ENCODE measurements at regions not wholly inside any gene's neighbourhood (a gene's known extent, or its start where the extent isn't known, plus 50 kb on each side); places are given as distances from the start of the nearest gene placed in this dataset.

DNA sequence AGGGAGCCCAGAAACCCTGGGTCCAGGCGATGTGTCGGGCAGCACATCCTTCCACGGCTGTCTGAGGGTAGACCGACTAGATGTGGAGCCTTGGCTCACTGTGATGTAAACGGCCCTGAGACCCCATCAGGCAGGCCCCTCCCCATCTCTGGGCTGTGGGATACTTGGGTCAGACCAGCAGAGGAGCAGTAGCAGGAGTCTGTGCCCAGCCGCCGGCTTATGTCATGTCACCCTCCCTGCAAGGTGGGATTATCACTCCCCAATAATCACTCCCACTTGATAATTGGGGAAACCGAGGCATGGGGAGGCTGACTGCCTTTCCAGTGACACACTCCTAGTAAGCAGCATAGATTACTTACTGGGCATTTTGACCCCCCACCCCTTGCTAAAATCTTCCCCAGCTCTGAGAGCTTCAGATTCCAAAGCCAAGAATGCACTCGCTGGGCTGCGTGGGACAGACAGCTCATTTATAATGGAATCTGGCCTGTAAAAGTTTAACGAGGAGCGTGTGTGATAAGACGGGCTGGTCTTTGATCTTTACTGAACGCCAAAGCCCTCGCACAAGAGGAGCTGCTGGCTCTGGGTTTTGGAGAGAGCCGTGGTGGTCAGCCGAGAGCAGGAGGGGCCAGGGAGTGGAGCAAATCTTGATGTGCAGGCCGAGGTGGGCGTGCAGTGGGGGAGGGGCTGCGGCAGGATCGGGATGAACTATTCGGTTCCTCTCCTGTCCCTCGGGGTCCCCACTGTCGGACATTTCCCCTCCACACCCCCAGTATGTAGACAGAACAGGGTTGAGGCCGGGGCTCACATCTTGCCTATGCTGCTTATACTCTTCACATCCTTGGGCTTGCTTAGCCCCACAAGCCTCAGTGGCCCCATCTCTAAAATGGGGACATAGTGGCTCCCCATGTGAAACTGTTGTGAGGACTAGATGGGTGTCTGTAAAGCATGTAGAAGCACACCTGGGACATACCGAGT, 200.0 kb downstream of the GLI2 start:
- Mint-ChIP-seq H3K9me3 (no peaks in the 10 kb centered on the region), H3K4me3 (no peak overlapping the region), H3K36me3 (ENCODE audit: low read depth) (no peaks in the 10 kb centered on the region), H3K27ac (no peak overlapping the region), H3K4me1 (ENCODE audit: low read depth) (no peaks in the 10 kb centered on the region), H3K27me3 (no peaks in the 10 kb centered on the region)

DNA sequence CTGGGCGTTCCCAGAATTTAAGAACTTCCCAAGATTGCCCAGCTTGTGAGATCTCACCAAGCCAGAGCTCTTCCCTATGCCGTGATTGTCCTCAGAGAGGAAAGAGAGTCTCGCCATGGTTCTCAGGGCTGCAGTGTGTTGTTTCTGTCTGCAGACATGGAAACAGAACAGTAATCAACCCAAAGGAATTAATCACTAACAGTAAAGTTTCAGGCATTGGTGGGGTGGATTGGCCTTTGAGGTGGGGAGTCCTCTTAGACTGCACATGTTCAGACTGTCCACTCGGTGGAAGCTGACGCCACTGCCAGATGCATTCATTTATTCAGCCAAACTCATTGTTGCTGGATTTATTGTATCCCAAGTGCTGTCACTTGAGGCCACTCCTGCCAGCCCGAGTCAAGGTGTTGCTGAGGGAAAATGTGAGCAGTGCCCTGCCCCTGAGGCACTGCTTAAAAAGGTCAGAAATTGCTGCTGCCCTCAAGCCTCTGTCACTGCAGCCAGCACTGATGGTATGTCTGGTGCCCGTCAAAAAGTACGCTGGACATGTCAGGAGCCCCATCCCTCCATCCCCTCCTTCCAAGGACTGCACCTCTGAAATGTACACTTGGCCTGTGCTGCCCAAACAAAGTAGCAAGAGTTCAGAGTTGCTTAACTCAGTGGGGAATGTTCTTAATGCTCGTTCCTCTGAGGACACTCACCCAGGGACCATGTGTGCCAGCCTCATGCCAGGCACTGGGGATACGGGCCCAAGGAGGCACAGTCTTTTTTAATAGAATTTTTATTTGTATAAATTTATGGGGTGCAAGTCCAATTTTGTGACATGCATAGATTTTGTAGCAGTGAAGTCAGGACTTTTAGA, 201.0 kb downstream of the GLI2 start:
- Mint-ChIP-seq H3K27me3 (no peaks in the 10 kb centered on the region), H3K4me3 (no peak overlapping the region), H3K27ac (no peak overlapping the region), H3K36me3 (ENCODE audit: low read depth) (no peaks in the 10 kb centered on the region), H3K9me3 (no peaks in the 10 kb centered on the region), H3K4me1 (ENCODE audit: low read depth) (no peaks in the 10 kb centered on the region)

DNA sequence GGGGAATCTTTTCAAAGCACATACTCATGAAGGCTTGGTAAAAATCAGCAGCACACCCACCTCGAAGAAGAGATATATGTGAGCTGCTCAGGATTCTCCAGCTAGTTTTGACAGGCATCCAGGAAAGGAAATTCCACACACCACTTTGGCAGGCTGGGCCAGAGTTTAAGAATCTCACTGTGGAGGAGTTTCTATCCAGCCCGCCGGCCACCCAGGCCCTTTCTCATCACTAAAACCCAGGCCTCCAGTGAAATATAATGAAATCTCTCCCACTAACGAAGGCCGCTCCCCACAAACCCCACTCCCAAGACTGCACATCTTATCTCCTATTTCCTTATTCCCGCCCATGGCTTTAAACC, 202.0 kb downstream of the GLI2 start:
- H3K27ac Mint-ChIP-seq, result no peak overlapping the region
- H3K9me3 Mint-ChIP-seq, result peaks cover under 1% of the 10 kb centered on the region
- H3K27me3 Mint-ChIP-seq, result no peaks in the 10 kb centered on the region
- H3K36me3 Mint-ChIP-seq (ENCODE audit: low read depth), result no peaks in the 10 kb centered on the region
- H3K4me1 Mint-ChIP-seq (ENCODE audit: low read depth), result no peaks in the 10 kb centered on the region
- H3K4me3 Mint-ChIP-seq, result no peak overlapping the region

DNA sequence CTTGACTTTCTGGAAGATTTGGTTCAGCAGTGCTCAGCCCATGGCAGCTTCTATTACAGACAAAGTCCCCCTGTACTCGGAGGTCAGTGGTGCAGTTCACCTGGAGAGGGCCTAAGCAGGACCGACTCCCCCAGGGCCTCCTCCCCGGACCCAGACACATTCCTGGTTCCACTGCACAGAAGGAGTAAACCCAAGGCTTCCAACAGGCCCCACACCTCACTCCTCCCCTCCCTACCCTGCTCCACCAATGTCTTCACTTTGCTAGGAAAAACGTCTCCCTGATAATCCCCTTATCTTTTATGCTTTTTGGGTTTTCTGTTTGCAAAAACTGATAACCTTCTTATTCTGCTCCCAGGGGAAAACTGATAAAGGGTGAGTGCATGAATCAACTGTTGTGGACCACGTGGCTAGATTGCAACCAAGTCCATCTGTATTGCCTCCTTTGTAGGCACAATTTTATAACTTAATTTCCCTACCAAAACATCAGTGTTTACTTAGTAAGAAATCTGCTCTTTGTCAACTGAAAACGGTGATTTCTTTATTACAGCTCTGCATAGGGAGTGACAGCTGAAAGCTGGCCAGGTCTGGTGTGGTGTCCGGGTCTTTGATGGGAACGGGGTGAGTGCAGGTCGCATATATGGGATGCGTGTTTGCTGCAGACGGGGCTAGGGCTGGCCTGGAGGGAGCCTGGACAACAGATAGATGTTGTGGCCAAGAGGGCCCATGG, 202.5 kb downstream of the GLI2 start:
- H3K27me3 Mint-ChIP-seq, result no peaks in the 10 kb centered on the region
- H3K36me3 Mint-ChIP-seq (ENCODE audit: low read depth), result no peaks in the 10 kb centered on the region
- no peak overlapping the region for H3K4me3 Mint-ChIP-seq
- H3K4me1 Mint-ChIP-seq (ENCODE audit: low read depth), result no peaks in the 10 kb centered on the region
- H3K9me3 Mint-ChIP-seq, result peaks cover 3% of the 10 kb centered on the region
- H3K27ac Mint-ChIP-seq, result no peak overlapping the region

DNA sequence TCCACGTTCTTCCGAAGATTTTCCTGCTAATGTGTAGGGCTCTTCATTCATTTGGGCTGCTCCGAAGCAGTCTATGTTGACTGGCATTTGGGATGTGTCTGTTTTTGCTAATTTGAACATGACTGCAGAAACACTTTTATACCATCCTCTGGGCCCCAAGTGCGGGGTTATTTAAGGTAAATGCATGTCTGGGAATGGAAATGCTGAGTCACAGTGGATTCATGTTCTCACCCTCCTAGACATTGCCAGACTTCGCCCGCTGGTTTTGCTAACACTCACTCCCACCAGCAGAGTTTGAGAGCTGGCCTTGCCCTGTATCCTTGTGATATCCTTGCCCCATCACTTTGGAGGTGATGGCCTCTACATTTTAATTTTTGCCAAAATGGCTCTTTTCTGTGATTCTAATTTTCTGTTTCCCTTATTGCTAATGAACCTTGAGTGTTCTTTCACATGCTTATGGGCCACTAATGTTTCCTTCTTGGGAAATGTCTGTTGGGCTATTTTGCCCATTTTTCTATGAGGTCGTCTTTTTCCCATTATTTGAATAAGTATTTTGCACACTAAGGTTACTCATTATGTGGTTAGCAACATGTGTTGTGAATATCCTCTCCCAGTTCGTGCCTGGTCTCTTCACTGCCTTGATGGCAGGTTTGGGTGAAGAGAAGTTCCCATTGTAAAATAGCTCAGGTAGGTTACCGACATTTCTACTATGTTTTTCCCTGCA, 204.1 kb downstream of the GLI2 start:
- Mint-ChIP-seq H3K36me3 (ENCODE audit: low read depth) (no peaks in the 10 kb centered on the region), H3K27me3 (no peaks in the 10 kb centered on the region), H3K4me1 (ENCODE audit: low read depth) (no peaks in the 10 kb centered on the region), H3K4me3 (no peak overlapping the region), H3K9me3 (peaks cover 3% of the 10 kb centered on the region), H3K27ac (no peak overlapping the region)

DNA sequence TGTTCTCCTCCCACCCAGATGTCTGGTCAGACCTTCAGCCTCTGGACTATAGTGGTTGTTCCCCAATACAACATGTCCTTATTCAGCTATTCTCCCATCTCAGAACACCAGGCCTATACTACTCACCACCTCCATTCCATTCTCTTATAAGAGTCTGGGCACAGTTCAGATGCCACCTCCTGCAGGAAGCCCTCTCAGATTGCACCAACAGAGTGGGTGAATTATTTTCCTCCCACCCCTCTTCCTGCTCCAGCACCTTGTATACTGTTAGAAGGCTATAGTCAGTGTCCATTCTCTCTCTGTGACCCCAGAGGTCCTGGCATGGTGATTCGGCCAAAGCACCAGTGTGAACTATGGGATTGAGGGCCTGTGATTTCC, 204.6 kb downstream of the GLI2 start:
- Mint-ChIP-seq H3K27ac (no peak overlapping the region), H3K36me3 (ENCODE audit: low read depth) (no peaks in the 10 kb centered on the region), H3K4me1 (ENCODE audit: low read depth) (no peaks in the 10 kb centered on the region), H3K9me3 (peaks cover 3% of the 10 kb centered on the region), H3K4me3 (no peak overlapping the region), H3K27me3 (no peaks in the 10 kb centered on the region)

DNA sequence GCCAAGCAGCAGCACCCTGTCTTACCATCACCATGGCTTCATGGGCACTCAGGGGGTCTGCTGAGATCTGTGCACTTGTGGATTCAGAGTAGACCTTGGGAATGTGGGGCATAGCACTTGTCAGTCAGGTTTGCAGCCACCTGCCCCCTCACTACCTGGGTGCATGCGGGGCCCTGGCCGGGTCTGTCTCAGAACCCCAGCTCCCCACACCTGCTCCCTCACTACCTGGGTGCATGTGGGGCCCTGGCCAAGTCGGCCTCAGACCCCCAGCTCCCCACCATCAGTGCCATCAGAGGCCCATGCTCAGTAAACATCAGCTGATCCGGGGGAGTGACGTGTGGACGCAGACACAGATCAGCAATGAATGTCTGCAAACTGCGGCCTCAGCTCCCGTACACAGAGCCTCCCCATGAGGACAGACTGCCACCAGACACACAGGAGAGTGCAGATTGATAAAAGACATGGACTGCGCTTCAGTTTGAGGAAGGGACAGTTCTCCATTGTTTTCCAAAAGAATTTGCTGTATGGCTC, 205.1 kb downstream of the GLI2 start:
- H3K4me3 Mint-ChIP-seq, result no peak overlapping the region

DNA sequence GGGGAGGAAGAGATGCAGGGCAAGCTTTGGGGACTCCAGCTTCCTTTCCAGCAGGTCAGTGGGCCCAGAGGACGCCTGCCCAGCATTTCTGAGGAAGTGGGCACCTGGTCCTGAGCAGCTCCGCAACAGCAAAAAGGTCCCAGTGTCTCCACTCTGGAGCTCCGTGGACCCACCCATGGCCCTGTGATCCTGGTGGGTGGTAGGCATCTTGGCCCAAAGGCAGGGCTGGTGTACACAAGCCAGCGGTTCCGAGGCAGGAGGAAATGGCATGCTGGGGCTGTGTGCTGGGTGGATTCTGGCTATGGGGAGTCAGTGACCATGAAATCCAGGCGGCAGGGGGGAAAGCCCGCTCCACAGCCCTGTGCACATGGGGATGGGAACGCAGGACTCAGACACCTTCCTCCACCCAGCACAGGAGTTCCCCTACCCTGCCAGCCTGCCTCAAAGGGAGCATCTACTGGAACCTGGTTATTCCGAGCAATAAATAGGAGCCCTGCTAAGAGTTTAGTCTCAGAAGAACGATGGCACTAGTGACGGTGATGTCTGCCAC, 206.0 kb downstream of the GLI2 start:
- Mint-ChIP-seq H3K27ac (no peak overlapping the region), H3K27me3 (peaks cover 3% of the 10 kb centered on the region), H3K36me3 (ENCODE audit: low read depth) (no peaks in the 10 kb centered on the region), H3K4me3 (no peak overlapping the region), H3K9me3 (peaks cover 3% of the 10 kb centered on the region), H3K4me1 (ENCODE audit: low read depth) (no peaks in the 10 kb centered on the region)

More for the DNA sequence above, 205.1 kb downstream of the GLI2 start:
- Mint-ChIP-seq H3K4me1 (ENCODE audit: low read depth) (no peaks in the 10 kb centered on the region), H3K27me3 (no peaks in the 10 kb centered on the region), H3K9me3 (peaks cover 3% of the 10 kb centered on the region), H3K27ac (no peak overlapping the region), H3K36me3 (ENCODE audit: low read depth) (no peaks in the 10 kb centered on the region)

DNA sequence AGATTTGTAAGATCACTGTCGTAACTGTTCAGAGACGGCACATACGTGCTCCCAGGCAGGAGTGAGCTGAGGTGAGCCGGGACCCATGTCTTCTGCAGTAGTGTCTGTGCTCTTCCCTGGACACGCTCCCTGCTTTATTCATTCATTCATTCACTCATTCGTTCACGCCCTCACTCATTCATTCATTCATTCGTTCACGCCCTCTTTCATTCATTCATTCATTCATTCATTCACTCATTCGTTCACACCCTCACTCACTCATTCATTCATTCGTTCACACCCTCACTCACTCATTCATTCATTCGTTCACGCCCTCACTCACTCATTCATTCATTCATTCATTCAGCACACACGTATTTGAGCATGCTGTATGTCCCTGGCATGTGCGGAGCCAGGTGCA, 207.0 kb downstream of the GLI2 start:
- no peak overlapping the region for H3K27ac Mint-ChIP-seq

DNA sequence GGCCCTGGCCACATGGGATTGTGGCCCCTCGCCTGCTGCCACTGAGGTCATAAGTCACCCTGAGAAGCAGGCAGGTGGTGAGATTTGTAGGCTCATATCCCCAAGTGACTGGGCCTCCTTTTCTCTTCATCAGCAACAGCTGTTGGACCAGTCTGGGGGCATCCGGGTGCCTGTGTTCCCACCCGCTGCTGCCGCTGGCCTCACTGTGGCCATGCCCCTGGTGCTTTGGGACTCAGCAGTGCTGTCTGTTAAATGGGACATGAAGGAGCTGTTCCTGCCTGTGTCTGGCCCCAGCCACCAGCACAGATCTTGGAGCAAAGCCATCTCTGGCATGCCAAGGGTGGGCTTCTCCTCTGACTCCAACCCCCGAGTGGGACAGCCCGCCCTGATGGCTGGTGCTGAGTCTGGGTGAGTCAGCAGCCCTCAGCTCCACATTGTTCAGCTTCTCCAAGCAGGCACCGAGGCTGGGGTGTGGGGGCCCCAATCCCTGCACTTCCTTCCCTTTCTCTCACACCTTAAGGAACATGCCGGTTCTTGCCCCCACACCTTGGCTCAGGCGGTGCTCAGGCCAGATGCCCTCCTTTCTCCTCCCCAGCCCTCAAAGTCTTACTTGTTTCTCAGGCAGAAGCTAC, 207.9 kb downstream of the GLI2 start:
- Mint-ChIP-seq H3K27me3 (peaks cover 3% of the 10 kb centered on the region), H3K4me1 (ENCODE audit: low read depth) (no peaks in the 10 kb centered on the region), H3K36me3 (ENCODE audit: low read depth) (no peaks in the 10 kb centered on the region), H3K27ac (no peak overlapping the region), H3K4me3 (no peak overlapping the region), H3K9me3 (peaks cover 3% of the 10 kb centered on the region)

More for the DNA sequence above, 207.0 kb downstream of the GLI2 start:
- peaks cover 3% of the 10 kb centered on the region for H3K27me3 Mint-ChIP-seq
- H3K4me3 Mint-ChIP-seq, result no peak overlapping the region
- peaks cover 3% of the 10 kb centered on the region for H3K9me3 Mint-ChIP-seq
- H3K4me1 Mint-ChIP-seq (ENCODE audit: low read depth), result no peaks in the 10 kb centered on the region
- no peaks in the 10 kb centered on the region for H3K36me3 Mint-ChIP-seq (ENCODE audit: low read depth)

DNA sequence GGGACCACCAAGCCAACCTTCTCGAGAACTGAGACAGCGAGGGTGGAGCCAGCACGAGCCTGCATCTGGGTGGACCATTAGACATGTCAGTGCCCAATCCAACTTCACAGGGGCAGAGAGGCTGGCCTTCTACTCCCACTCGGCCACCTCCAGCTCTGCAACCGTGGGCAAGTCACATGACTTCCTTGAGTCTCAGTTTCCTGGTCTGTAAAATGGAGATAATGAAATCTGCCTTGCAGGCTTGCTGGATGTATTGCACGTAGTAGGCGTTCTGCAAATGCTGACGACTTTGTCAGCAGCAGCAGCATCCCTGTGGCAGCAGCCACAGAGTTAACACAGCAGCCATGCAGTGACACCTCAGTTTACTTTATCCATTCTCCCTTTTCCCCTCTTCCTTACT, 208.9 kb downstream of the GLI2 start:
- H3K27me3 Mint-ChIP-seq, result peaks cover 3% of the 10 kb centered on the region
- H3K9me3 Mint-ChIP-seq, result peaks cover 3% of the 10 kb centered on the region
- no peaks in the 10 kb centered on the region for H3K4me1 Mint-ChIP-seq (ENCODE audit: low read depth)
- H3K4me3 Mint-ChIP-seq, result no peak overlapping the region
- no peaks in the 10 kb centered on the region for H3K36me3 Mint-ChIP-seq (ENCODE audit: low read depth)
- no peak overlapping the region for H3K27ac Mint-ChIP-seq

DNA sequence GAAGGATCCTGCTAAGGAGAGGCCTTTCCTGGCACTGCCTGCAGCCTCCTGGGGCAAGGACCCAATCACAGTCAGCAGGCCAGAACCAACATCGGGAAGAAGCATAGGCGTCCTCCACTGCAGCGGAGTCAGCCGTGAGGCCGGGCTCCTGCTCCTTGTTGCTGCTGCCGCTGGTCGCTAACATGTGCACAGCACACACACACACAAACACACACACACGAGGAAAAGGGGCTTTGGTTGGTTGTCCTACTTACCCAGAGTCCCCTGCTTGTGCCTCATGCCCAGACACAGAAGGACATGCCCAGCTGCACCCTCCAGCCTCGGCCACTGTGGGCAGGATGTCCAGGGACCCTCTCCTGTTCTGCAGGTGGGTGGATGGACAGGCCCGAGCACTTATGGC, 209.4 kb downstream of the GLI2 start:
- Mint-ChIP-seq H3K27me3 (peaks cover 3% of the 10 kb centered on the region), H3K9me3 (peaks cover 3% of the 10 kb centered on the region), H3K36me3 (ENCODE audit: low read depth) (no peaks in the 10 kb centered on the region), H3K4me1 (ENCODE audit: low read depth) (no peaks in the 10 kb centered on the region), H3K27ac (no peak overlapping the region), H3K4me3 (no peak overlapping the region)

DNA sequence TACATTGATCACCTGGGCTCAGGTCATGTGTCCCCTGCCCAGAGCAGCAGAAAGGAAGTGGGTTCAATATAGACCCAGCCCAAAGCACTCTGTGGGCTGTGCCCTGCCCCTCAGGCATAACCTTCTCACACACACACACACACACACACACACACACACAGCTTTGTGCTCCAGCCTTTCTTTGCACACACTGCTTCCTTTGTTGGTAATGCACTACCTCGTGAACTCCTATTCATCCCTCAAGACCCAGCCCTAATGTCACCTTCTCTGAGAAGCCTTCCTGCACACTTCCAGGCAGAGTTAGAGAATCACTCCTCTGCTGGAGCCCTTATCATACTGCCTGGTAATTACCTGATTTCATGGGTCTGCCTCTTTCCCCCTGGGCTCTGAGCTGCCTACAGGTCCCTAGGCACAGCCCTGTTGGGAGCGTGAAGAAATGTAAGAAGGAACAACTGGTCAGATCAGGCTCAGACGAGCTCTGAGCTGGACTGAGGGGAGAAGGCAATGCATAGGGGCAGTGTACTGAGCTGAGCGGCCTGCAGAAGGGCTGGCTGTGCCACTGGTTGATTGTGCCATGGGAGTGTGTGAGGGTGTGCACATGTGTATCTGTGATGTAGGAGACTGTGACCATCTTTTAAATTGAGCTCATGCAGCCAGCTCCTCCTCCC, 210.3 kb downstream of the GLI2 start:
- H3K27ac Mint-ChIP-seq, result no peak overlapping the region
- H3K4me1 Mint-ChIP-seq (ENCODE audit: low read depth), result no peaks in the 10 kb centered on the region
- H3K4me3 Mint-ChIP-seq, result no peak overlapping the region
- H3K36me3 Mint-ChIP-seq (ENCODE audit: low read depth), result no peaks in the 10 kb centered on the region
- H3K9me3 Mint-ChIP-seq, result peaks cover 3% of the 10 kb centered on the region
- peaks cover 3% of the 10 kb centered on the region for H3K27me3 Mint-ChIP-seq

Measured in stimulated activated naive CD8-positive, alpha-beta T cell treated with anti-CD3 and anti-CD28 coated beads, Interleukin-15, Interleukin-2, amounts not matched to agents 100 ng/mL and 50 ng/mL, for 24 hours (primary cell).